Smooth muscle cell (in vitro differentiated cells): ENCODE measurements at regions not wholly inside any gene's neighbourhood (a gene's known extent, or its start where the extent isn't known, plus 50 kb on each side); places are given as distances from the start of the nearest gene placed in this dataset.

ENCODE experiments used
- DNase-seq: peaks from one replicate; lab custom pipeline; 2025; ENCODE audit not compliant: unreplicated experiment; lab: John Stamatoyannopoulos, UW
- H2AFZ ChIP-seq: fragments of 200-600 bp; sonication (generic); 2 replicates; pipeline ENCODE4 v1.6.0; 2016; ENCODE audit warnings: antibody characterized with exemption, low read depth, mild to moderate bottlenecking
- H3F3A ChIP-seq: fragments of 200-600 bp; sonication (generic); 2 replicates; pipeline ENCODE4 v1.6.0; 2017; ENCODE audit warnings: antibody characterized with exemption, low read depth
- H3K27ac ChIP-seq: fragments of 200-600 bp; sonication (generic); 2 replicates; pipeline ENCODE4 v1.5.1; 2016; ENCODE audit warnings: low read depth, mild to moderate bottlenecking
- H3K27me3 ChIP-seq: fragments of 200-600 bp; sonication (generic); 2 replicates; pipeline ENCODE4 v1.6.1; 2016; ENCODE audit warnings: low read depth, mild to moderate bottlenecking
- H3K36me3 ChIP-seq: fragments of 200-600 bp; sonication (generic); 2 replicates; pipeline ENCODE4 v1.5.1; 2016; ENCODE audit warnings: low read depth
- H3K4me1 ChIP-seq: fragments of 200-600 bp; sonication (generic); 2 replicates; pipeline ENCODE4 v1.5.1; 2016; ENCODE audit warnings: low read depth
- H3K4me2 ChIP-seq: fragments of 200-600 bp; sonication (generic); 2 replicates; pipeline ENCODE4 v1.6.0; 2016; ENCODE audit warnings: mild to moderate bottlenecking
- H3K4me3 ChIP-seq: fragments of 200-600 bp; sonication (generic); 2 replicates; pipeline ENCODE4 v1.5.1; 2016; ENCODE audit warnings: mild to moderate bottlenecking
- H3K79me2 ChIP-seq: fragments of 200-600 bp; sonication (generic); 2 replicates; pipeline ENCODE4 v1.6.0; 2016; ENCODE audit warnings: low read depth, mild to moderate bottlenecking
- H3K9ac ChIP-seq: fragments of 200-600 bp; sonication (generic); 2 replicates; pipeline ENCODE4 v1.6.0; 2016; ENCODE audit warnings: low read depth
- H3K9me3 ChIP-seq: fragments of 200-600 bp; sonication (generic); replicated peaks from 2 replicates; pipeline ENCODE4 v1.5.1; 2016; ENCODE audit warnings: low read depth
- H4K20me1 ChIP-seq: fragments of 200-600 bp; sonication (generic); 2 replicates; pipeline ENCODE4 v1.6.0; 2016; ENCODE audit warnings: low read depth
- WGBS: methylation state at CpG from one replicate; pipeline ENCODE4 v1.1.7; 2016; ENCODE audit warnings: low lambda C conversion rate; 5-methylcytosine and 5-hydroxymethylcytosine counted together
- TF ChIP-seq, protein P1 (sequence below): fragments of 200-600 bp; sonication (generic); IDR thresholded peaks from 2 replicates; pipeline ENCODE4 v1.5.1; 2017; ENCODE audit warnings: borderline replicate concordance, mild to moderate bottlenecking, antibody characterized with exemption; ENCODE audit not compliant: insufficient read depth, poor library complexity, severe bottlenecking

DNA sequence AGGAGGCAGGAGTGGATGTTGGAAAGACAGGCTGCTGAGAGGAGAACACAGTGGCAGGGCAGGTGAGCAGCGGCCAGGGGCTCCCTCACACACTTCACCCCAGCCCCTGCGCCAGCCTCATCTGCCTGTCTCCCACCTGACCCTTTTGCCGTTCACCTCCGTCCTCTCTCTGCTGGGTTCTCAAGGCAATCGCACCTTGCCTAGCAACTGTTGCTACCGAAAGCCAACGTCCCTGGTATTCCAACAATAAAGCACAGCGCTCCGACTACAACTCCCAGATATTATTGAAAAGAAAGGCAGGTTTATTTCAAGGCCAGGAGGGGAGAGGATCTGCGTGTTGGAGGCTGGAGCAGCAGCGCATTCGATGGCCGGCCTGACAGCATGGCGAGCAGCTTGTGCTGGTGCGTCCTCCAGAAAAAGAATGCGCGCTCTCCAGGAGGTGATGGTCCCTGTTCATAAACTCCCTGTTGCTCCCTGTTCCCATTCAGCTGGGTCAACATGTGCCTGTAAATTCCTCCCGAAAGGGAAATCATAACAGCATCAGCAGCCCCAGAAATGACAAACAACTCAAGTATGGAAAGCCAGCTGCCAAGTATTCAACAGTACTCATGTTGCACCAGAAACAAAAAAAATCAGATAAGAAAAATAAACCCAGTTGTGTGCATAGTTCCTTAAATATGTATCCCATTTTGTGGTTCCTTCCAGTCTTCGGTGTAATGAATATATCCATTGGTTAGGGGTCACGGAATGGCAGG lies 153.0 kb upstream of the DIO3 start:
- Histone ChIP-seq H3K4me1 (no peaks in the 10 kb centered on the region), H3K27ac (peak overlapping the region; percentile 39), H3K9me3 (no peaks in the 10 kb centered on the region), H3F3A (no peaks in the 10 kb centered on the region), H2AFZ (no peak overlapping the region), H3K9ac (no peak overlapping the region), H3K27me3 (no peaks in the 10 kb centered on the region), H4K20me1 (no peaks in the 10 kb centered on the region), H3K4me3 (no peak overlapping the region), H3K4me2 (peak overlapping the region; percentile 35), H3K79me2 (no peaks in the 10 kb centered on the region), H3K36me3 (no peaks in the 10 kb centered on the region)
- 87% methylated on average over 20 of the region's 20 CpGs for WGBS
- TF ChIP-seq, protein P1, sequence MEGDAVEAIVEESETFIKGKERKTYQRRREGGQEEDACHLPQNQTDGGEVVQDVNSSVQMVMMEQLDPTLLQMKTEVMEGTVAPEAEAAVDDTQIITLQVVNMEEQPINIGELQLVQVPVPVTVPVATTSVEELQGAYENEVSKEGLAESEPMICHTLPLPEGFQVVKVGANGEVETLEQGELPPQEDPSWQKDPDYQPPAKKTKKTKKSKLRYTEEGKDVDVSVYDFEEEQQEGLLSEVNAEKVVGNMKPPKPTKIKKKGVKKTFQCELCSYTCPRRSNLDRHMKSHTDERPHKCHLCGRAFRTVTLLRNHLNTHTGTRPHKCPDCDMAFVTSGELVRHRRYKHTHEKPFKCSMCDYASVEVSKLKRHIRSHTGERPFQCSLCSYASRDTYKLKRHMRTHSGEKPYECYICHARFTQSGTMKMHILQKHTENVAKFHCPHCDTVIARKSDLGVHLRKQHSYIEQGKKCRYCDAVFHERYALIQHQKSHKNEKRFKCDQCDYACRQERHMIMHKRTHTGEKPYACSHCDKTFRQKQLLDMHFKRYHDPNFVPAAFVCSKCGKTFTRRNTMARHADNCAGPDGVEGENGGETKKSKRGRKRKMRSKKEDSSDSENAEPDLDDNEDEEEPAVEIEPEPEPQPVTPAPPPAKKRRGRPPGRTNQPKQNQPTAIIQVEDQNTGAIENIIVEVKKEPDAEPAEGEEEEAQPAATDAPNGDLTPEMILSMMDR: no peak
- no peak for DNase-seq

DNA sequence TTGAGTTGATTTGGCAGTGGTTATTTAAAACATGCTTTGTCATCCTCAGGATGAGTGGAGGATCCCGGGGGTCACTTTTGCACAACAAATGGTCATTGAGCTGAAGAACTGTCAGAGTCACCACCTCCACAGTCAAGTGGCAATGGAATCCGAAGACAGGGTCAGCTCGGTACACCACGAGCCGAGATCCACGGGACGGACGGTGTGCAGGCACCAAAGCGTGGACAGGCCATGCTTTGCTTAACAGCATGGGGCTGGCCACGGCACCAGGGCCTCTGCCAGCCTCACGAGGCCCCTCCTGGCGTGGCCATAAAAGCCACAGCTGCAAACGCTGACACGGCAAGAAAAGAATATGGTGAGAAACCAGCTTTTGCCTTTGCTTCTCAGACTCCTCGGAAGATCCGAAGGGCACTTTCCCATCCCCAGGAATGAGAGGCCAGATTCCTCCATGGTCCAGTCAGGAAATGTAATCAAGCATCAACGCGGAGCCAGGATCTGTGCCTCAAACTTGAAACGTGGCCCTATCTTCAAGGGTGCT lies 152.2 kb upstream of the DIO3 start:
- TF ChIP-seq, protein P1: no peak
- Histone ChIP-seq H3F3A (no peaks in the 10 kb centered on the region), H3K36me3 (no peaks in the 10 kb centered on the region), H3K27ac (no peak overlapping the region), H3K9ac (no peak overlapping the region), H3K4me1 (no peaks in the 10 kb centered on the region), H3K4me3 (no peak overlapping the region), H3K79me2 (no peaks in the 10 kb centered on the region), H4K20me1 (no peaks in the 10 kb centered on the region), H3K27me3 (no peaks in the 10 kb centered on the region), H3K4me2 (no peak overlapping the region), H2AFZ (no peak overlapping the region), H3K9me3 (no peaks in the 10 kb centered on the region)
- 98% methylated on average over 19 of the region's 19 CpGs for WGBS
- no peak for DNase-seq

DNA sequence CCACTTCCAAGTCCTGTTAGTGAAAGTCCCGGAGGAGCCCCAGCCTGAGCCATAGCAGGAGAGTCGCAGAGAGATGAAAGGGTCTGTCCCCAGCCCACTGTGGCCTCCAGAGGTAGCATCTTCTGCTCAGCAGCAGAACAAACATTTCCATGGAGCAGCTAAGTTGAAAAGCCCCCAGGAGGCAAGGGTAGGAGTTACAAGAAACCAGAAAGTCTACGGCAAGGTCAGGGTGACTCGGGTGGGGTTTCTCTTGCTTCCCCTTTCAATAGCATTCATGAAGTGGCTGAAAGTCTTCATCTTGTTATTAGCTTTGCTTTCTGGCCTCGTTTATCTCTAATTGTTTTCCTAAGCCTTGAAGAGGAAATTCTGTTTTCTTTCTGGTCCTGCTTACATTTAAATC lies 151.2 kb upstream of the DIO3 start:
- H3K27me3 ChIP-seq: no peaks in the 10 kb centered on the region
- DNase-seq: no peak
- 61% methylated on average over 5 of the region's 5 CpGs for whole genome bisulfite sequencing

More for the DNA sequence above, 151.2 kb upstream of the DIO3 start:
- Histone ChIP-seq H3K36me3 (no peaks in the 10 kb centered on the region), H4K20me1 (no peaks in the 10 kb centered on the region), H3K27ac (no peak overlapping the region), H3K4me3 (no peak overlapping the region), H3K79me2 (no peaks in the 10 kb centered on the region), H3K9me3 (no peaks in the 10 kb centered on the region), H3K4me1 (no peaks in the 10 kb centered on the region), H3F3A (no peaks in the 10 kb centered on the region), H3K4me2 (no peak overlapping the region), H2AFZ (peak overlapping the region; percentile 69), H3K9ac (no peak overlapping the region)
- TF ChIP-seq, protein P1: no peak
